Glutamatergic neuron (in vitro differentiated cells): ENCODE measurements at regions not wholly inside any gene's neighbourhood (a gene's known extent, or its start where the extent isn't known, plus 50 kb on each side); places are given as distances from the start of the nearest gene placed in this dataset.

Source experiments
- DNase-seq: peaks from one replicate; pipeline ENCODE4 v3.0.0; 2022
- H3K27ac Mint-ChIP-seq: one replicate; pipeline ENCODE4 v1.8.0; 2020; ENCODE audit warnings: mild to moderate bottlenecking, mixed read lengths, inconsistent platforms; ENCODE audit not compliant: unreplicated experiment
- H3K27me3 Mint-ChIP-seq: one replicate; pipeline ENCODE4 v1.8.0; 2020; ENCODE audit warnings: mild to moderate bottlenecking, moderate library complexity, mixed read lengths, inconsistent platforms; ENCODE audit not compliant: unreplicated experiment
- H3K36me3 Mint-ChIP-seq: one replicate; pipeline ENCODE4 v1.8.0; 2020; ENCODE audit warnings: mild to moderate bottlenecking, mixed read lengths, inconsistent platforms; ENCODE audit not compliant: unreplicated experiment
- H3K4me1 Mint-ChIP-seq: one replicate; pipeline ENCODE4 v1.8.0; 2020; ENCODE audit warnings: mild to moderate bottlenecking, low read depth, mixed read lengths, inconsistent platforms; ENCODE audit not compliant: unreplicated experiment
- H3K4me3 Mint-ChIP-seq: one replicate; pipeline ENCODE4 v1.8.0; 2020; ENCODE audit warnings: mild to moderate bottlenecking, mixed read lengths, inconsistent platforms; ENCODE audit not compliant: unreplicated experiment
- H3K9me3 Mint-ChIP-seq: one replicate; pipeline ENCODE4 v1.8.0; 2020; ENCODE audit warnings: mild to moderate bottlenecking, moderate library complexity, mixed read lengths, inconsistent platforms; ENCODE audit not compliant: unreplicated experiment
- CTCF ChIP-seq: fragments of 200-600 bp; sonication (generic); IDR thresholded peaks from one replicate; pipeline ENCODE4 v1.5.0; 2021; ENCODE audit not compliant: partially characterized antibody, unreplicated experiment

GRCh38 chr19:56971230-56971629 lies 130.7 kb upstream of the PEG3 start:
- Mint-ChIP-seq H3K36me3 (peaks cover 6% of the 10 kb centered on the region), H3K27ac (no peak overlapping the region), H3K9me3 (peaks cover 15% of the 10 kb centered on the region), H3K27me3 (peaks cover 4% of the 10 kb centered on the region), H3K4me1 (peaks cover 10% of the 10 kb centered on the region), H3K4me3 (no peak overlapping the region)
- DNase-seq: no peak
- no peak for TF ChIP-seq CTCF

- peaks cover 14% of the 10 kb centered on the region for H3K9me3 Mint-ChIP-seq
- peaks cover 2% of the 10 kb centered on the region for H3K27me3 Mint-ChIP-seq
- H3K4me3 Mint-ChIP-seq: no peak overlapping the region
- TF ChIP-seq CTCF: no peak
- no peak overlapping the region for H3K27ac Mint-ChIP-seq
- peaks cover 10% of the 10 kb centered on the region for H3K4me1 Mint-ChIP-seq
- DNase-seq: no peak
- H3K36me3 Mint-ChIP-seq: peaks cover 12% of the 10 kb centered on the region
These were observed 131.8 kb upstream of the PEG3 start for GRCh38 chr19:56972291-56972841.

GRCh38 chr19:56973713-56974555 lies 133.4 kb upstream of the PEG3 start:
- peaks cover 12% of the 10 kb centered on the region for H3K9me3 Mint-ChIP-seq
- H3K27me3 Mint-ChIP-seq: peaks cover 2% of the 10 kb centered on the region
- peak overlapping the region; percentile 20 for H3K4me3 Mint-ChIP-seq
- peaks cover 10% of the 10 kb centered on the region for H3K4me1 Mint-ChIP-seq
- no peak overlapping the region for H3K27ac Mint-ChIP-seq
- peak; percentile 36 for DNase-seq
- TF ChIP-seq CTCF: no peak
- peaks cover 14% of the 10 kb centered on the region for H3K36me3 Mint-ChIP-seq

GRCh38 chr19:56974556-56975207 lies 134.2 kb upstream of the PEG3 start:
- H3K27ac Mint-ChIP-seq: no peak overlapping the region
- H3K27me3 Mint-ChIP-seq: peaks cover 2% of the 10 kb centered on the region
- peaks cover 10% of the 10 kb centered on the region for H3K4me1 Mint-ChIP-seq
- H3K36me3 Mint-ChIP-seq: peaks cover 14% of the 10 kb centered on the region
- TF ChIP-seq CTCF: no peak
- DNase-seq: no peak
- peaks cover 14% of the 10 kb centered on the region for H3K9me3 Mint-ChIP-seq
- H3K4me3 Mint-ChIP-seq: no peak overlapping the region
